Peyer's patch (tissue), 4 donors: ENCODE measurements at regions not wholly inside any gene's neighbourhood (a gene's known extent, or its start where the extent isn't known, plus 50 kb on each side); places are given as distances from the start of the nearest gene placed in this dataset.

Experiments
- POLR2A ChIP-seq, 2 donors: fragments of 450-650 bp; IDR thresholded peaks; one replicate each; pipeline ENCODE4 v1.5.1; 2017; ENCODE audit warnings: antibody characterized with exemption in 2 of 2, mild to moderate bottlenecking in 2 of 2, moderate library complexity in 2 of 2
- TF ChIP-seq, protein P1 (sequence below), 6 experiments: fragments of 450-650 bp in 4 of 6; fragments of 200-600 bp in 2 of 6; sonication (generic) in 1 of 6; IDR thresholded peaks; one replicate each; pipeline ENCODE4 v1.5.1; 2017 to 2019; ENCODE audit warnings: antibody characterized with exemption in 6 of 6, mild to moderate bottlenecking in 3 of 6, moderate library complexity in 1 of 6

DNA sequence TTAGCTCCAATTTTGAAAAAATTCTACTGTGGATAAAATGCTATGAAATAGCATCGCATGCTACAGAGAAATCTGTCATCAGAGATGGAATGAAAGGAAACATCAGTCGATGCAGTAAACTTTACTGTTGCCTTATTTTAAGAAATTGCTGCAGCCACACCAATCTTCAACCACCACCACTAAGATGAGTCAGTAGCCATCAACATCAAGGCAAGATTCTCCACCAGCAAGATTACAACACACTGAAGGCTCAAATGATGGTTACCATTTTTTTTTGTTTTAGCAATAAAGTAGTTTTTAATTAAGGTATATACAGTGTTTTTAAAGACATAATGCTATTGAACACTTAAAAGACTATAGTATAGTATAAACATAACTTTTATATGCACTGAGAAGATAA lies 95.6 kb upstream of the JUN start:
- TF ChIP-seq, protein P1, sequence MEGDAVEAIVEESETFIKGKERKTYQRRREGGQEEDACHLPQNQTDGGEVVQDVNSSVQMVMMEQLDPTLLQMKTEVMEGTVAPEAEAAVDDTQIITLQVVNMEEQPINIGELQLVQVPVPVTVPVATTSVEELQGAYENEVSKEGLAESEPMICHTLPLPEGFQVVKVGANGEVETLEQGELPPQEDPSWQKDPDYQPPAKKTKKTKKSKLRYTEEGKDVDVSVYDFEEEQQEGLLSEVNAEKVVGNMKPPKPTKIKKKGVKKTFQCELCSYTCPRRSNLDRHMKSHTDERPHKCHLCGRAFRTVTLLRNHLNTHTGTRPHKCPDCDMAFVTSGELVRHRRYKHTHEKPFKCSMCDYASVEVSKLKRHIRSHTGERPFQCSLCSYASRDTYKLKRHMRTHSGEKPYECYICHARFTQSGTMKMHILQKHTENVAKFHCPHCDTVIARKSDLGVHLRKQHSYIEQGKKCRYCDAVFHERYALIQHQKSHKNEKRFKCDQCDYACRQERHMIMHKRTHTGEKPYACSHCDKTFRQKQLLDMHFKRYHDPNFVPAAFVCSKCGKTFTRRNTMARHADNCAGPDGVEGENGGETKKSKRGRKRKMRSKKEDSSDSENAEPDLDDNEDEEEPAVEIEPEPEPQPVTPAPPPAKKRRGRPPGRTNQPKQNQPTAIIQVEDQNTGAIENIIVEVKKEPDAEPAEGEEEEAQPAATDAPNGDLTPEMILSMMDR (IDR thresholded peaks at IDR 0.05): no peak
- TF ChIP-seq POLR2A (IDR thresholded peaks at IDR 0.05): no peak
